Pons (tissue), 1 donor: ENCODE measurements at regions not wholly inside any gene's neighbourhood (a gene's known extent, or its start where the extent isn't known, plus 50 kb on each side); places are given as distances from the start of the nearest gene placed in this dataset.
"Not testable (repeated sequence)": the region's sequence is repeated elsewhere in the genome, so short reads cannot be mapped to it uniquely, and the experiment has no call there.

Experiments
- DNase-seq: peaks from one replicate; pipeline ENCODE4 v3.0.0-alpha.2; 2016; ENCODE audit warnings: low spot score

GRCh38 chr5:145658435-145658834 lies 176.7 kb downstream of the PRELID2 start:
- no peak for DNase-seq

- not testable (repeated sequence) for DNase-seq
Measured at GRCh38 chr5:145652700-145653099, 182.4 kb downstream of the PRELID2 start.

- not testable (repeated sequence) for DNase-seq
Measured at GRCh38 chr5:145647137-145647536, 188.0 kb downstream of the PRELID2 start.

GRCh38 chr5:145643214-145643613 lies 191.9 kb downstream of the PRELID2 start:
- not testable (repeated sequence) for DNase-seq

- DNase-seq = no peak
Measured at GRCh38 chr5:145637396-145637795, 197.7 kb downstream of the PRELID2 start.

GRCh38 chr5:145636371-145636770 lies 198.8 kb downstream of the PRELID2 start:
- DNase-seq = no peak

GRCh38 chr5:145633474-145633873 lies 201.7 kb downstream of the PRELID2 start:
- DNase-seq = no peak

GRCh38 chr5:145632701-145633100 lies 202.4 kb downstream of the PRELID2 start:
- no peak for DNase-seq

GRCh38 chr5:145629047-145629446 lies 206.1 kb downstream of the PRELID2 start:
- DNase-seq = no peak

GRCh38 chr5:145628525-145628924 lies 206.6 kb downstream of the PRELID2 start:
- no peak for DNase-seq

- DNase-seq = no peak
Measured at GRCh38 chr5:145619806-145620310, 215.3 kb downstream of the PRELID2 start.

- not testable (repeated sequence) for DNase-seq
Measured at GRCh38 chr5:145616739-145617138, 218.4 kb downstream of the PRELID2 start.

- DNase-seq = no peak
Measured at GRCh38 chr5:145598983-145599382, 236.2 kb downstream of the PRELID2 start.

- DNase-seq = no peak
Measured at GRCh38 chr5:145598184-145598583, 237.0 kb downstream of the PRELID2 start.

GRCh38 chr5:145591578-145591977 lies 243.6 kb downstream of the PRELID2 start:
- DNase-seq = no peak

- DNase-seq = no peak
Measured at GRCh38 chr5:145589063-145589462, 246.1 kb downstream of the PRELID2 start.

GRCh38 chr5:145588558-145588957 lies 246.6 kb downstream of the PRELID2 start:
- no peak for DNase-seq

GRCh38 chr5:145588113-145588512 lies 247.0 kb downstream of the PRELID2 start:
- peak; percentile 4 for DNase-seq

GRCh38 chr5:145587710-145588109 lies 247.4 kb downstream of the PRELID2 start:
- DNase-seq = peak; percentile 8

- DNase-seq = no peak
Measured at GRCh38 chr5:145587308-145587672, 247.9 kb downstream of the PRELID2 start.

GRCh38 chr5:145586661-145587307 lies 248.4 kb downstream of the PRELID2 start:
- no peak for DNase-seq

- no peak for DNase-seq
Measured at GRCh38 chr5:145585443-145586148, 249.5 kb downstream of the PRELID2 start.

GRCh38 chr5:145579301-145579700 lies 255.8 kb downstream of the PRELID2 start:
- DNase-seq = no peak
